GM12878 (cell line): ENCODE measurements at regions not wholly inside any gene's neighbourhood (a gene's known extent, or its start where the extent isn't known, plus 50 kb on each side); places are given as distances from the start of the nearest gene placed in this dataset.

ENCODE experiments used
- ATAC-seq: fragments of 200-7000 bp; cut with Tn5 transposase; 3 replicates; pipeline ENCODE4 v1.9.1; 2020; ENCODE audit warnings: mild to moderate bottlenecking, moderate library complexity
- BruUV-seq: library from RNA; stranded (reverse); fragments of 400-500 nt; replicated peaks from 2 replicates; lab custom pipeline; 2021; lab: Mats Ljungman, UMichigan
- CTCF ChIA-PET: fragments of 300-600 bp; sonication (Branson Sonifier 250); formaldehyde crosslinking; extraction: SDS; loops from one replicate; lab custom pipeline; 2021; ENCODE audit warnings: inconsistent platforms; lab: Yijun Ruan, JAX
- POLR2A ChIA-PET: fragments of 350-600 bp; formaldehyde crosslinking; extraction: SDS; loops from one replicate; lab custom pipeline; 2021; ENCODE audit warnings: inconsistent platforms; lab: Charles Lee
- RAD21 ChIA-PET: fragments of 300-600 bp; sonication (Branson Sonifier 250); formaldehyde crosslinking; loops from one replicate; lab custom pipeline; 2023; ENCODE audit warnings: antibody characterized with exemption; ENCODE audit not compliant: unreplicated experiment; lab: Charles Lee
- SMC1A ChIA-PET: fragments of 300-600 bp; sonication (Branson Sonifier 250); formaldehyde crosslinking; loops from one replicate; lab custom pipeline; 2023; ENCODE audit not compliant: unreplicated experiment, uncharacterized antibody; lab: Charles Lee
- DNase-seq: peaks from one replicate; pipeline ENCODE4 v3.0.0-alpha.2; 2011; ENCODE audit warnings: low read depth, low spot score
- FAIRE-seq: peaks from 3 replicates; lab custom pipeline; 2011; peaks lifted over from hg19 to GRCh38; lab: Jason Lieb, UNC
- H2AFZ ChIP-seq: 2 replicates; pipeline ENCODE4 v1.6.0; 2011; ENCODE audit warnings: low read depth, low read length, control low read depth; ENCODE audit not compliant: control insufficient read depth
- H3K27ac ChIP-seq: 2 replicates; pipeline ENCODE4 v1.5.1; 2011; ENCODE audit warnings: control low read depth; ENCODE audit not compliant: control insufficient read depth, insufficient read depth
- H3K27me3 ChIP-seq, 2 experiments: replicated peaks in 1 of 2; 2 replicates each; pipeline versions ENCODE4 v1.6.0 to v1.6.1; 2011; ENCODE audit warnings: low read length in 1 of 2; ENCODE audit not compliant: control insufficient read depth in 2 of 2, insufficient read depth in 2 of 2
- H3K36me3 ChIP-seq, 2 experiments: 2 replicates each; pipeline ENCODE4 v1.5.1; 2011; ENCODE audit warnings: low read length in 1 of 2; ENCODE audit not compliant: control insufficient read depth in 2 of 2, insufficient read depth in 2 of 2
- H3K4me1 ChIP-seq: 2 replicates; pipeline ENCODE4 v1.6.1; 2011; ENCODE audit warnings: mild to moderate bottlenecking, low read length, moderate library complexity, mixed read lengths; ENCODE audit not compliant: control insufficient read depth, insufficient read depth
- H3K4me2 ChIP-seq: 2 replicates; pipeline ENCODE4 v1.6.0; 2011; ENCODE audit warnings: control low read depth; ENCODE audit not compliant: control insufficient read depth, insufficient read depth
- H3K4me3 ChIP-seq: fragments of 200-600 bp; sonication (generic); 2 replicates; pipeline ENCODE4 v1.5.1; 2016
- H3K79me2 ChIP-seq: 2 replicates; pipeline ENCODE4 v1.6.0; 2011; ENCODE audit warnings: low read length; ENCODE audit not compliant: control insufficient read depth, insufficient read depth
- H3K9ac ChIP-seq: 2 replicates; pipeline ENCODE4 v1.8.0; 2011; ENCODE audit warnings: low read length, control low read depth, mixed read lengths; ENCODE audit not compliant: control insufficient read depth, insufficient read depth
- H3K9me3 ChIP-seq: replicated peaks from 3 replicates; pipeline ENCODE4 v1.5.1; 2011; ENCODE audit warnings: mild to moderate bottlenecking, low read length; ENCODE audit not compliant: control insufficient read depth, insufficient read depth
- H4K20me1 ChIP-seq: 2 replicates; pipeline ENCODE4 v1.6.0; 2011; ENCODE audit not compliant: control insufficient read depth, insufficient read depth
- ASH2L ChIP-seq: fragments of 300-600, 200-600 bp; sonication (generic); IDR thresholded peaks from 2 replicates; pipeline ENCODE4 v1.6.1; 2017; ENCODE audit warnings: low read depth, mild to moderate bottlenecking, borderline replicate concordance
- CHD1 ChIP-seq: IDR thresholded peaks from 2 replicates; pipeline ENCODE4 v1.6.1; 2012; ENCODE audit warnings: low read depth, low read length, improper control_type of control experiment
- CTCF ChIP-seq, 3 experiments: IDR thresholded peaks in 2 of 3; conservative IDR thresholded peaks in 1 of 3; 2 replicates each; pipeline ENCODE4 v1.5.1; 2011; ENCODE audit warnings: low read depth in 3 of 3, low read length in 3 of 3, mild to moderate bottlenecking in 3 of 3, control low read depth in 2 of 3, moderate library complexity in 2 of 3, inconsistent platforms in 1 of 3, mixed read lengths in 1 of 3; ENCODE audit not compliant: control insufficient read depth in 2 of 3, insufficient read depth in 1 of 3; ENCODE audit errors: extremely low read depth in 1 of 3
- CUX1 ChIP-seq: IDR thresholded peaks from 2 replicates; pipeline ENCODE4 v1.6.1; 2012; ENCODE audit warnings: improper control_type of control experiment, low read depth, low read length; ENCODE audit not compliant: insufficient replicate concordance
- KLF5 ChIP-seq: fragments of 450-650 bp; IDR thresholded peaks from 2 replicates; pipeline ENCODE4 v1.6.1; 2014; ENCODE audit warnings: mild to moderate bottlenecking; ENCODE audit not compliant: partially characterized antibody
- PAX8 ChIP-seq: fragments of 450-650 bp; IDR thresholded peaks from 2 replicates; pipeline ENCODE4 v1.6.1; 2017; ENCODE audit warnings: mild to moderate bottlenecking, moderate library complexity
- PBX3 ChIP-seq: IDR thresholded peaks from 2 replicates; pipeline ENCODE4 v1.6.1; 2011; ENCODE audit warnings: mild to moderate bottlenecking, low read depth, low read length, moderate library complexity; ENCODE audit not compliant: insufficient replicate concordance
- POLR2AphosphoS2 ChIP-seq: IDR thresholded peaks from 2 replicates; pipeline ENCODE4 v1.6.1; 2011; ENCODE audit warnings: low read depth, mild to moderate bottlenecking, low read length, improper control_type of control experiment, moderate library complexity
- SREBF1 ChIP-seq: IDR thresholded peaks from 2 replicates; pipeline ENCODE4 v1.6.1; 2012; ENCODE audit warnings: mild to moderate bottlenecking, low read length
- ZNF274 ChIP-seq: IDR thresholded peaks from one replicate; pipeline ENCODE4 v1.8.0; 2011; ENCODE audit not compliant: insufficient read length, insufficient read depth
- ZSCAN29 ChIP-seq: fragments of 450-650 bp; IDR thresholded peaks from 2 replicates; pipeline ENCODE4 v1.6.1; 2017; ENCODE audit warnings: mild to moderate bottlenecking, moderate library complexity
- WGBS: methylation state at CpG from one replicate; pipeline ENCODE4 v1.1.6; 2016; ENCODE audit warnings: low lambda C conversion rate; ENCODE audit not compliant: insufficient replicate concordance, insufficient coverage; ENCODE audit errors: missing lambda C conversion rate; 5-methylcytosine and 5-hydroxymethylcytosine counted together
- in situ Hi-C: fragments of 300-500 bp; cut with MboI; formaldehyde crosslinking; loops from 9 replicates; pipeline ENCODE4 v1.14.3; 2018; ENCODE audit warnings: mixed read lengths
- intact Hi-C: fragments of 100-400 bp; cut with micrococcal nuclease; formaldehyde crosslinking; loops from one replicate; pipeline ENCODE4 v1.14.2; 2022; ENCODE audit not compliant: unreplicated experiment

- no peak for TF ChIP-seq CUX1
- no peak for TF ChIP-seq ASH2L
Observed at GRCh38 chrX:39928704-39929378, 168.9 kb downstream of the BCOR start (continued).

- no peaks in the 10 kb centered on the region for H3K9me3 ChIP-seq
- ChIA-PET RAD21 (no interaction called here), POLR2A (no interaction called here), CTCF (no interaction called here), SMC1A (no interaction called here)
- WGBS = 59% methylated on average over 13 of the region's 13 CpGs
- no peaks in the 10 kb centered on the region for H3K27me3 ChIP-seq
- no peak overlapping the region for H2AFZ ChIP-seq
- no peak overlapping the region for H3K27ac ChIP-seq
- intact Hi-C loops = no loop called here
- H3K4me2 ChIP-seq = no peak overlapping the region
- H3K9ac ChIP-seq = no peak overlapping the region
- FAIRE-seq (no peak), DNase-seq (no peak), ATAC-seq (no peak)
- no TSS peak for BruUV-seq
- no peaks in the 10 kb centered on the region for H4K20me1 ChIP-seq
- H3K4me1 ChIP-seq = peaks cover 4% of the 10 kb centered on the region; the same call in 1 of the 2 replicates
- H3K36me3 ChIP-seq = no peaks in the 10 kb centered on the region
- H3K79me2 ChIP-seq = no peaks in the 10 kb centered on the region
- in situ Hi-C loops = no loop called here
- no peak overlapping the region for H3K4me3 ChIP-seq
- TF ChIP-seq SREBF1 = no peak
- no peak for TF ChIP-seq CHD1
- TF ChIP-seq ZNF274 = no peak
- no peak for TF ChIP-seq ZSCAN29
- TF ChIP-seq CTCF (IDR thresholded peaks at IDR 0.05 in 2 of 3, conservative IDR thresholded peaks at IDR 0.05 in 1 of 3; ENCODE audit: control insufficient read depth in 2 of 3, extremely low read depth in 1 of 3, insufficient read depth in 1 of 3, low read depth in 3 of 3, low read length in 3 of 3) = no peak
- no peak for TF ChIP-seq KLF5
- no peak for TF ChIP-seq POLR2AphosphoS2
- no peak for TF ChIP-seq PBX3
- TF ChIP-seq PAX8 = no peak
Observed at GRCh38 chrX:39929379-39930025, 168.3 kb downstream of the BCOR start.
